ENCODE measurements at regions not wholly inside any gene's neighbourhood (a gene's known extent, or its start where the extent isn't known, plus 50 kb on each side); places are given as distances from the start of the nearest gene placed in this dataset.

DNA sequence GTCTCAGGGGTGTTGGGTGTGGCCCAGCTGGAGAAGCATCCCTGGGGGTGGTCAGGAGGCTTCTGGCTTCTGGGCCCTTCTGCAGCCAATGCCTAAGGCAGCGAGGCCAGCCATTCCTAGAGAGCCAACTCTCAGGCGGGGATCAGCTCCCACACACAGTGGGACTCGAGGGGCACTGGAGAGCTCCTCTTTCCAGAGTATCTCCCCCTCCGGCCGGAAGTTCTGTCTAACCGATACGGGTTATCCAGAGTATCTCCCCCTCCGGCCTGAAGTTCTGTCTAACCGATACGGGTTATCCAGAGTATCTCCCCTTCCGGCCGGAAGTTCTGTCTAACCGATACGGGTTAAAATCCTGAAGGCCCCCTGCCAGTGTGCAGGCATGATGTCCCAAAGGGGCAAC lies 71.2 kb upstream of the B3GAT1 start:
- DNase-seq, result no peak

DNA sequence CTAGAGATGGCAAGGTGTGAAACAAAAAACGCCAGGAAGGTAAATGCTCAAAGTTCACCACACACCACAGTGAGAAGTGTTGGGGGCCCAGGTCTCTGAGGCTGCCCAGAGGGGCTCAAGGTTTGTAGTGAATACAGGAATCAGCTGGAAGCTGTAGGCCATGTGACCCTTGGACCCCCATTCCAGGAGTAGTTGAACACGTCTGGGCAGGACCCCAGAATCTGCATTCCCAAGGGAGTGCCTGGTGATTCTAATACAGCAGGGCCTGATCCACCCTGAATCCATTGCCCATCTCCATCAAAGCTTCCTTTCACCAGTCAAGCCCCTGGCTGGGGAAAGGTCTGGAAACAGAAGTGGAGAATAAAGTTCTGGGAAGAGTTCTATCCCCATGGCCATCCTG lies 70.8 kb upstream of the B3GAT1 start:
- DNase-seq, result no peak

DNA sequence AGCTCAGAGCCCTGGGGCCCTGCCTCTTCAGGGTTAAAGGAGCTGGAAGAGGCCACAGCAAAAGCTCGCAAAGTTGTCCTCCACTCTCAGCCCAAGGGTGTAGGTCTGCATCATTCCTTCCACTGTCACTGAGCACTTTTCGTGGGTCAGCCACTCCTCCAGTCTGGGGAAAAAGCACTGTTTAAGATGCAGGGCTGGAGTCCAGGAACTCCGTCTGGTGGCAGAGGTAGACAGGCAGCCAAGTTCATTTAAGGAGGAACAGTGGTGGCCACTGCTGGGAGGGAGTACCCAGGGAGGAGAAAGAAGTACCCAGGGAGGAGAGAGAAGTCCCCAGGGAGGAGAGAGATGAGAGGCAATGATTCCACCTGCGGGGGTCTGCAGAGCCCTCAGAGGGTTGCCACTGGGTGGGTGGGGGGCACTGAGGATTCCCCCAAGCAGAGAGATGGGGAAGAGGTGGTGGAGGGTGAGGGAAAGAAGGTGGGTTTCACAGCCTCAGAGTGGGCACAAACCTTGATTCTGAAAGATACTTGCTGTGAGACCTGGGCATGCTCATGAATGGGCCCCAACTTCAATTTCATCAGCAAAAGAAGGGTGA lies 70.0 kb upstream of the B3GAT1 start:
- DNase-seq, result no peak

DNA sequence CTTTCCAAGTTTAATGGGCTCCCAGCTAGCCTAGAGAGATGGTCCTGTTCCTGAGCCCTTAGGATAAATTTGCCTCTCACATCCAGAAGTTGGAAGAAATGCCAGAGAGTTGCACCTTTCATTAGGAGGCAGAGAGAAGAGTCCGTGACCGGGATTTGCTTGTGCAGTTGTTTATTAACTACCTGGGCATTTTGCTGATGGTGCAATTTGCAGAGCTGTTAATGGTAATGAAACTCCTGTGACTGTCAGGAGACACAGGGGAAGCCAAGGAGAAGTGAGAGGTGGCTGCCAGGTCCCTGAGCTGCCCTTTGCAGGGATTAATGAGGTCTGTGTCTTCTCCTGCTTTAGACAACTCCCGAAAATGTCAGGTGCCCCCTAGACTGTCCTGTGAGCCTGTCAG lies 69.1 kb upstream of the B3GAT1 start:
- DNase-seq, result no peak

DNA sequence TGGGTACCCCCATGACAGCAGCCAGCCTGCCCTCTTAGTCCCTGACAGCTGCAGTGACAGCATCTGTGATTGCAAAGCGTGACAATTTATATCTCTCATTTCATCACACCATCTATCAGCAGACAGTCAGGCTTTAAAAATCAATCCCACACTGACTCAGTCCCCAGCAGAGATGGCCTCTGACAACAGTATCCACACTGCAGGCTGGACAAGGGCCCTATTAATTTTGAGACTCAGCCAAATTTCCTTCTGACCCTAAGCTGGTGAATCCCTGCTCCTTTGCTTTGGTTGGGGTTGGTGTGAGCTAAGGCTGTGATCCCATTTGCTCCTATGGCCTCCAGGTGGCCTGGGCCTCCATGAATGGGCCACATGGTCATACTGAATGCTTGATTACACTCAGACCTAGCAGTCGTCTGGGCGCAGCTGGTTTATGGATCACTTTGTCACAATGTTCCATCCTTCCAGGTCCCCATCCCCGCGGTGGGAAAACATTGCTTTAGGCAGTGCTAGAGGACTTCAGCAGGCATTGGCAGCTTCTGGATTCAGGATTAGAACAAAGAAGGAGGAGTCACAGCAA lies 68.2 kb upstream of the B3GAT1 start:
- peak; percentile 82 for DNase-seq

DNA sequence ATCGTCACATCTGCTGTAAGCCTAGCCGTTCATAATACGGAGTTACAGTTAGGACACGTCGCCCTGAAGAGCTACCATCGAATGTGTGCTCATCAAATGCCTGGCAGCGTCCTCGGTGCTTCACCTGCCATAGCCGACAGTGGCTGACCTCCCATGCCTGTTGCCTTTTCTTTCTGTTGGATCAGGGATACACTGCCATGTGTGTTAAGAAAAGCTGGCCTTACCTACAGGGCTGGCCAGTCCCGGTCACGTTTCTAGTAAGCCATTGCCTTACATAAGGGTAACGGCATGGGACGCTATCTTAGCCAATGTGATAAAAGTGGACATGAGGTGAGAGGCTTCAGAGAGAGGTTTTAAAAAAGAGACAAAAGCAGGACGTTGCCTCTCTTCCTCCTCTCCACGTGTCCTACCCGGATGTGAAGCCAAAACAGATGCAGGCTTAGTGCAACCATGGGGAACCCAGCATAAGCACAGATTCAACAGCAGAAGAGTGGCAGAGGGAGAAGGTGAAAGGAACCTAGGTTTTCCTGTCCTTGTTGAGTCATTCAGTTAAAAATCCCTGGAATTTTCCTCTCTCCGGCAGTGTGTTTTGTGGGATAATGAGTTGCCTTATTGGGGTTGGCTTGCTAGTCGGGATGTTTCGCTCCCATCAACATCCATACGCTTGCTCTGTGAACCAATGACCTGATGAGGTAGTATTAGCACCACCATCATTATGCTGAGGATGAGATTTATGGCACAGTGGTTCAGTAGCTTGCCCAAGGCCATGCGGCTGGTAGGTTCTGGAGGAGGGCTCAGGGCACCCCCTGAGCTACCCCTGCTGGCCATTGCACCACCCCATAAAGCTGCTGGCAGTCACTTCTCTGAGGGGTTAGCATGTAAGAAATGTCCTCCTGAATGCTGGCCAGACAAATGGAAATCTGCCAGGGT lies 67.4 kb upstream of the B3GAT1 start:
- DNase-seq, result no peak

DNA sequence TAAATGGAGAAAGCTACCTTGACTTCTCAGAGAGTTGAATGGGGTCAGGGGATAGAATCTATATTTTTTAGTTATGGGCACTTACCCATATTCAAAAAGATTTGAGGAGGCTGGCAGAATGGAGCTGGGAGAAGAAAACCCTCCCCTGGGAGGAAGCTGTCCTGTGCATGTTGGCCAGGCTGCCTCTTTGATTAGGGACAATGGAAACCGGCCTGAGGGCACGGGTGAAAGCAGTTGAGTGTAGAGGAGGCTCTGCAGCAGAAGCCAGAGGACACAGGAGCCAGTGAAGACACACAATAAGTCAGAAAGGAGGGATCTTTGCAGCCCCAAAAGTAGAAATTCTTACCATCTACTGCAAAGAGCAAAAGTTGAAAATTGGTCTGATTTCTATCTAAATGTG lies 66.6 kb upstream of the B3GAT1 start:
- no peak for DNase-seq

DNA sequence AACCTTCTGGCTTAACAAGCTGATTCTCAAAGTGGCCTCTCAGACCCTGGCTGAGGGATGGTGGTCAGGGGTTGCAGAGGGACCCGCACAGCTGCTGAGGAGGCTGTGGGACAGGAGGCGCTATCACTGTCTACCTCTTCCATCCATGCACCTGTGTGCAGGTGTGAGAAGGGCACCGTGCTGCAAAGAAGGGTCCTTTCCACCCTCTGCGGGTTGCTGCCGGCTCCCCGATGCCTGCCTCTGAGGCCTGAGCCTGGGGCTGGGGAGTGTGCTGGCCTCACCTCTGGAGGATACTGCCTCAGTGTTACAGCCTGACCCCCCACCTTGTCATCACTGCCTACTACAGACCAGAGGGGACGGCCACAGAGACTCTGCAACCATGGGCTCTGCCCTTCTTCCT lies 66.1 kb upstream of the B3GAT1 start:
- DNase-seq, result no peak

DNA sequence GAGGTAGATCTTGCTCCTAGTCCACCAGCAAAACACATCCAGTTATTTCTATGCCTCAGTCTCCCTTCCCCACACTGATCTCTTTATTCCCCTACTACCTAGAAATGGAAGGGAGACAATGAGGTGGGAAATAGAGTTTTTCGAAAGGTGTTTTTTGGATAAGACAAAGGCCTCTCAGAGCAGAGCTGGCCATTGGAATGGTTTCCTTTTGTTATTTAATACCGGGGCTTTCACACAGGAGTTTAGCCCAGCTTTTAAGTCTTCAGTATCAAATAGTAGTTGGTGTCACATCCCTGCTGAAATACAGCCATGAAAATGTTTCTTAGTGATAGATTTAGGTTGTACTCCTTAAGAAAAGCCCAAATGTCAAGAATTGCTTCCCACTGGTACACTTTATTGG lies 65.4 kb upstream of the B3GAT1 start:
- DNase-seq, result no peak

DNA sequence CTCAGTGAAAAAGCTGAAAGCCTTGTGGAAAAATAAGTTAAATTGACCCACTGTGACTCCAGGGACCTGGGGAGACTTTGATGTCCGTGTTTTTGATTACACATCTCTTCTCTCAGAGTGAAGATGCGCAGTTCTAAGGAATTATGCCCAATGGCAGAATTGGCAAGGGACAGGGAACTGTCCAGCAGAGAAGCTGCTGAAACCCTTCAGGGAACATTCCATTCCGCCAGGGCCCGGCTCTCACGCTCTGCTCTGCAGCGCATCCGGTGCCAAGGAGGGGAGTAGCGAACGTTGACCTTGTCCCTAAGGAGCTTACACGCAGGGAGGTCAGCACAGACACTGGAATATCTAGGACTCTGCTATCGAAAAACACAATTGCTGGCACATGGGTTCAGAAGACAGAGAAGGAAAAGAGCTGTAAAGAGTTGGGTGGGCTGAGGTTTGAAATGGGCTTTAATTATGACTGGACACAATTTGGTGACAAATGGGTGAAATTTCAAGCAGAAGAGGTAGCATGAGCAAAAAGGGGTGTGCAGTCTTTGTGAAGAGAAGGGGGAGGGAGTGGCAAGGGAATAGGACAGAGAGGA lies 64.5 kb upstream of the B3GAT1 start:
- DNase-seq, result peak; percentile 86

DNA sequence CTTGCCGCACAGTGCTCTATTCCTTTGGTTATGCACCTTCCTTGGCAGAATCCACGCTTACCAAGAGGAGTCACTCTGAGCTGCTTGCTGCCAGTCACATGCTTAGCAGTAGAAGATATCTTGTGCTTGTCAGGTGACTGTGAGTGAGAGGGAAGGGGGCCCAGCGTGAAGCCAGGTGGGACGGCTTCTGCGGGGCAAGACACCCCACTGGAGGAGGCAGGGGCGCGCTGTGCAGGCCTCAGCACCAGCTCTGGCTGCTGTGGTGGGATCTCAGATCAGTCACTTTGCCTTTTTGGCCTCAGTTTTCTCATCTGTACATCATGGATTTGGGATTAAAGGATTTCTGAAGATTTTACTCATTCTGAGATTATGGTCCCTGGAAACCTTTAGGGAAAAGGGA lies 63.9 kb upstream of the B3GAT1 start:
- DNase-seq, result no peak

DNA sequence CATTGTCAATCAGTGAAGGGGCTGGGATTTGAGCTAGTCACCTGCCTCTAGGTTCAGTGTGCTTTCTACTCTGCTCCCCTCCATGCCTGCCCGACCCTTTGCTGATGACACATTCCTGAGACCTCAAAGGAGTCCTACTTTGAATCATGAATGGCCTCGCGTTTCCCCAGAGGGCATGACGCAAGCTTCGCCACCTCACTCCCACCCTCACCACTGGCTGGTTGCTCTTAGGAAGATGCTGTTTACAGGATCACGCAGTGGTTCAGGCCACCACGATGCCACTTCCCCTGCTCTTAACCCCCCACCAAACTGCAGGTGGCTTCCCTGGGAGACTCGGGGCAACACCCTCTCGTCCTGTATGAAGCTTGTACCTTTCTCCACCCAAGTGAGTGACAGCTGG lies 62.9 kb upstream of the B3GAT1 start:
- no peak for DNase-seq

DNA sequence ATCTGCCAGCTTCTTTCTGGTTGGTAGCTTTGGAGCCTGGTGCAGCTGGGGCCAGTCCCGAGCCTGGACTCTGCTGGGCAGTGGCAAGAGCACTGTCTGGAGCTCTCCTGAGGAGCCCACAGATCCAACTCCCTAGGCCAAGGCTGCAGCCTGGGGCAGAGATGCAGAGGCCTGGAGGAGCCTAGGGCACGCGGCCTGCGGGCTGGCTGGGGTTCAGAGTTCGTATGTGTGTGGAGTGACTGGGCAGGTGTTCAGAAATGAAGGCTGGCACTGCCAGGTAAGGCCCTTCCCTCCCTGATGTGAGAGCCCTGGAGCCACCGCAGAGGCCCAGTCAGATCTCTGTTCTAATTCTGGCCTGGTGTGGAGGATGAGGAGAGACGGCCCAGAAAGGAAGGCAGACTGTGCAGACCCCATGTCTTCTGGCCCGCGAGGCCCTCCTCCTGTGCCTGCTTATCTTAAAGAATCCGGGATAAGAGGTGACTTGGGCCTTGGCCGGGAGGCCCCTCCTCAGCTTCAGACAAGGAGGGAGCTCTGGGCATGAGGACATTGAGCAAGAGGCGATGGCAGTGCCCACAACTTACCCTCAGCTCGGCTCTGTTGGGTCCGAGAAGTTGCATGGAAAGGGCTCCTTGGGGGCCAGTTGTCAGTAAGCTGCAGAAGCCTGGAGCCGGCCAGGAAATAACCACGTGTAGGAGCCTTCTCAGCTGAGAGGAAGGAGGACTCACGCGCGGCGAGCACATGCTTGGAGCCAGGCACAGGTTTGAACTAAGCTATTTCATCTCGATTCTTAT lies 62.2 kb upstream of the B3GAT1 start:
- DNase-seq, result no peak

DNA sequence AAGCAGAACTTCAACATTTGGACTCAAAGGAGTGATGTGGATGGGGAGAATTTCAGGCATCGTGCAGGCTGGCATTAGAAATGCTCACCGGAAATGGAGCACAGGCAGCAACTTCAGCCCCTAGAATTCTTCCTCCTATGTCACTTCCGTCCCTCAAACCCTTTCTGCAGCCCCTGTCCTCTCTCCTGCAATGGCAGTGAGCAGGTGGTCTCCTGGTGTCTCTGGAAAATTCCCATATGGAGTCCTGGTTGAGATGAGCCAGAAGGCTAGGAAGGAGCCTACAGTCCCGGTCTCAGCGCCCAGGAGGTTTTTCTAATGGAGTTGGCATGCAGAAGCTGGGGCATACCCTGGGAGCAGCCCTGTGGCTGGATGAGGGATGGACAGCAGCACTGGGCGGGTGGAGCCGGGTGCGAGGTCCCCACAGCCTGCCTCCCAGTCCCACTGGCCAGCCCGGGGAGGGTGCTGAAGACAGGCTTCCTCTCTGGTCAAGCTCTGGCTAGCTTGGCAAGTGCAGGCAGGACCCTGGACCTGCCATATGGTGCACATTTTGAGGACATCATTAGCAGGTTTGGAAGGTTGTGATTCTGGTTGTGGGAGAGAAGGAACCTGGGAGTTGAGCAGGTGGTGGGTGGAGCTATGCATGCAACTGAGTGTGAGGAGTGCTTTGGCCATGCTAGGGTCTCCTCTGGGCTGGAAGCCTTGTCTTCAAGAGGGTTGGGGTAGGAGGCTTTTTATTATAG lies 59.8 kb upstream of the B3GAT1 start:
- DNase-seq, result no peak

DNA sequence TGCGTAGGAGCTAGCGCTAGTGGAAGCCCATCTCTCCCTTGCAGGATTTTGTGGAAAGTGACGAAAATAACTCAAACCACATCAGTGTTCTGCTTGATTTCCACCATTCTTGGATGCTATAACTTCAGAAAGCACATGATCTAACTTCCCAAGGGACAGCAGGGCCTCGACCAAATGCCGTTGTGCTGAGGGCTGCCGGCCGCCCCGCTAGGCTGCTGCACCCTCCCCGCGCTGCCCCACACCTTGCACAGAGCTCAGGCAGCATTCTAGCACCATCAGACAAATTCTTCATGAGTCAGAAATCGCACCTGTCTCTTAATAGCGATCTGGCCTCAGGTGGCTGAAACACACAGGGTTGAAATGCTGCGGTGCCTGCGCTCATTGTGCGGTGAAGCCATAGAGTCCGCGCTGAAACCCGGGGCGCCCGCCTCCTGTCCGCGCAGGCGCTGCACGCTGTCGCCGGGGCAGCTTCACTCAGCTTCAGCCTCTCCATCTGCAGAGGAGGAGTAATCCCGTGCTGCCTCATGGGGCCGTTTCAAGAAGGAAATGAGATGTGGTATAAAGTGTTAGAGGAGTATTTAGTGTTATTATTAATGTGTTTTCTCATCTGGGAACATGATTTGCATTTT lies 59.2 kb upstream of the B3GAT1 start:
- DNase-seq, result peak; percentile 77

DNA sequence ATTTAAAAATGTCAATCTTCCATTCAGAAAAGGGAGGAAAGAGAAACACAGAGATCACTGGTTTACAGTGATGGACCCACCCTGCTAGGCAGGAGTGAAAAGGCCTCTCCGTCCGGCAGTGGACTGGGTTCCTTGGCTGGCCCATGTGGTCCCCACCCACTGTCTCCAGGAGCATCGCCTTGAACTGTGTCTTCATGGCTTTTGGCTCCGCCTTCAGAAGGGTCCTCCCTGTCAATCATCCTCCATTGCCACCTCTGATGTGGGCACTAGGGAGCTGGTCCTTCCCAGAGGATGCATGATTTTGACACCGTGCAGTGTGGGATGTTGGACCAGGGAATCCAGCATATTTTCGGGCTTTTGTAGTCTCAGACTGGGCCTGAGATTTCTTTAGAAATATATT lies 58.2 kb upstream of the B3GAT1 start:
- DNase-seq, result no peak

DNA sequence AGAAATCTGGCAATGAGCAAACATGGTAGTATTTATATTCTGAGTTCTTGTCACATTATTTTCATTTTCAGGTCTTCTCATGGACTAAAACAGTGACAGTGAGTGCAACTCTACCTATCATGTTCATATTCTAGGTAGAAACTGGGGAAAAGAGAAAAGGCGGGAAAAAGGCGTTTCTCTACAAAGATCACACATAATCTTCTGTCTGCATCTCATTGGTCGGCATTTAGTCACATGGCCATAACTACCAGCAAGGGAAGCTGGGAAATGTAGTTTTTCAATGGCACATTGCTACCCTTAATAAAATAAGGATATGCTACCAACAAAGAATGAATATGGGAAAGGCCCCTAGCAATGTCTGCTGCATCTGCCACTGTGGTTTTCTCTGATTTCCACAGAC lies 57.6 kb upstream of the B3GAT1 start:
- peak; percentile 55 for DNase-seq

DNA sequence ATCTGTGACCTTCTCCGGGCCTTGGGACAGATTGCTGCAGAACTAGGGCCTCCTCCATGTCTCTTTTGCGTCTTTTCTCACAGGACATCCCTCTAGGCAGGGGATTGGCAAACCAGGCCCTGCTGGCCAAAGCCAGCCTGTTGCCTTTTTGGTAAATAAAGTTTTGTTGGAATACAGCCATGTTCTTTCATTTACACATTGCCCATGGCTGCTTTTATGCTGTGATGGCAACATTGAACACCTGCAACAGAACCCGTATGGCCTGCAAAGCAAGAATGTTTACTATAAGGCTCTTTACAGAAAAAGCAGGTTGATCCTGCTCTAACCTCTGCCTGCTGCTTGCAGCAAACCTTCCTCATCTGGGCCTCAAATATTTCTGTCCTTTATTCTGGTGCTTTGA lies 56.8 kb upstream of the B3GAT1 start:
- no peak for DNase-seq

DNA sequence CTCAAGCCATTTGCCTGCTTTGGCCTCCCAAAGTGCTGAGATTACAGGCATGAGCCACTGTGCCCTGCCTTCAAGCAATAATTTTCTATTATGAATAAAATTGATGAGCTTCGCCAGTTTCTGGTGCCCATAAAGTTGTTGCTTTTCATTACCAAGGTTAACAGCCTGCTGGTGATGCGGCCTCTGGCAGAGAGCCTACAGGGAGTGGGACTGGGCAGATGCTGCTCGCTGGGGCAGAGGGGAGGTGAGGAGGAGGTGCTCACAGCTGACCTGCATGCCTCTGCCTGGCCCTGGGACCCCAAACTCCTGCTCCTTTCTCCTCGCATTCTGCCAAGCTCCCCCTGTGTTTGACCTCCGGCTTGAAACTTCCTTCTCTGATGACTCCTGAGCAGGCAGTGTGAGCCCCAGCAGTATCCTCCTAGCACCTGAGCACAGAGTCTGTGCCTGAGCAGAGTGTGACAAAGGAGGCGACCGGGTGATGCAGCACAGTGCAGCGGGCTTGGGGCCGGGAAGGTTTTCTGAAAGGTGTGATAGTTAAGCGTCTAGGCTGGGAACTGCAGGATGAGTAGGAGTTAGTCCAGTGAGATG lies 56.1 kb upstream of the B3GAT1 start:
- no peak for DNase-seq

DNA sequence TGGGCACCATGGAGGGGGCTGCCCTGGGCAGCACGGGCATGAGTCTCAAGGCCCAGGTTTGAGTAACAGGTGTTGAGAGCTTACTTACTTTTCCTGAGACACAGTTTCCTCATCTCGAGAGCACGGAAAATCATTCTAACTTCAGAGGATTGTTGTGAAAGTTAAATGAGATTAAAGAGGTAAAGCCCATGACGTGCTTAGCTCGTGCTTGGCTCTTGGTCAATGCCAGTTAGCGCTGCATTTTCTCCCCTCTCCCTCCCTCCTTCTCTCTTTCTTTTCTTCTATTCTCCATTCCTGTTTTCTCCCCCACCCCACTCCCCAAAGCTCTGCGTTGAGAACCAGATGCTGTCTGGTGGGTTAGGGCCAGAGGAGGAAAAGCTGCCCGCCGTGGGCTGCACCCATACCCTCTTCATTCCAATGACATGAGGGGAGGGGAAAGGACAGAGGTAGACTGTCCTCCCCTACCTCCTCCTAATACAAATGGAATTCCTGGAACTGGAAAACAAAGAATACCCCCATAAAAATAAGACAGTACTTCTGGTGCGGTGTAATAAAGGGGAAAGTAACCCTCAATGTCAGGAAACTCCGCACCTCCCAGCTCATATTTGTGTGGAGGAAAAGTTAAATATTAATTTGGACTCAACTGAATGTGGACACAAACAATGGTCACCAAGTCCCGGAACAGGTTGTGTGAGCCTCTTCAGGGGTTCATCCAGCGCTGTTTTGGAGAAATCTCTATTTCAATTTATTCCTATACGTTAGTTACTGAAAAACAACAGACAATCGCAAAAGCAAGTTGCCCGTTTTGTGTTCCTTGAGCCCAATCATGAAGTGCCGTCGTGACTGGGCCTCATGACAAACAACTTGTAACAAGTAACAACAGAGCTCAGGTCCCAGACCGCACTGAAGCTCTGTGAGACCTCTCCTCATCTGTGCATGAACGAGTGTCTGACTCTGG lies 54.8 kb upstream of the B3GAT1 start:
- no peak for DNase-seq
